Neural cell (in vitro differentiated cells): ENCODE measurements at regions not wholly inside any gene's neighbourhood (a gene's known extent, or its start where the extent isn't known, plus 50 kb on each side); places are given as distances from the start of the nearest gene placed in this dataset.

Experiments
- H2AFZ ChIP-seq: fragments of 200-600, 300-800 bp; sonication (generic), shearing (Covaris generic); 2 replicates; pipeline ENCODE4 v1.6.0; 2014; ENCODE audit warnings: low read depth, mild to moderate bottlenecking, antibody characterized with exemption, low read length, moderate library complexity
- H3F3A ChIP-seq: fragments of 200-600 bp; shearing (Covaris generic); 2 replicates; pipeline ENCODE4 v1.6.1; 2016; ENCODE audit warnings: mild to moderate bottlenecking, moderate library complexity, mixed read lengths, antibody characterized with exemption, low read length; ENCODE audit not compliant: insufficient read depth, poor library complexity, severe bottlenecking
- H3K27ac ChIP-seq: fragments of 200-600, 300-800 bp; sonication (generic), shearing (Covaris generic); 2 replicates; pipeline ENCODE4 v1.5.1; 2014; ENCODE audit warnings: mild to moderate bottlenecking, low read length, moderate library complexity
- H3K27me3 ChIP-seq: fragments of 300-800, 200-600 bp; sonication (generic), shearing (Covaris generic); 2 replicates; pipeline ENCODE4 v1.6.0; 2014; ENCODE audit warnings: mild to moderate bottlenecking, low read depth, low read length, moderate library complexity; ENCODE audit not compliant: insufficient read depth
- H3K36me3 ChIP-seq: fragments of 300-800, 200-600 bp; sonication (generic), shearing (Covaris generic); 2 replicates; pipeline ENCODE4 v1.5.1; 2014; ENCODE audit warnings: mild to moderate bottlenecking, antibody characterized with exemption, low read length, moderate library complexity; ENCODE audit not compliant: insufficient read depth
- H3K4me2 ChIP-seq: fragments of 300-800, 200-600 bp; sonication (generic), shearing (Covaris generic); 2 replicates; pipeline ENCODE4 v1.6.0; 2014; ENCODE audit warnings: mild to moderate bottlenecking, low read length
- H3K4me3 ChIP-seq: fragments of 300-800, 200-600 bp; sonication (generic), shearing (Covaris generic); 2 replicates; pipeline ENCODE4 v1.5.1; 2014; ENCODE audit warnings: mild to moderate bottlenecking, low read length, moderate library complexity
- H3K79me2 ChIP-seq: fragments of 200-600 bp; shearing (Covaris generic); replicated peaks from 2 replicates; pipeline ENCODE4 v1.6.0; 2014; ENCODE audit warnings: mild to moderate bottlenecking, low read length, moderate library complexity; ENCODE audit not compliant: insufficient read depth
- H3K9ac ChIP-seq: fragments of 300-800, 200-600 bp; sonication (generic), shearing (Covaris generic); 2 replicates; pipeline ENCODE4 v1.6.1; 2016; ENCODE audit warnings: mild to moderate bottlenecking, low read length, mixed read lengths
- H3K9me2 ChIP-seq: fragments of 200-600 bp; shearing (Covaris generic); 2 replicates; pipeline ENCODE4 v1.6.1; 2016; ENCODE audit warnings: mild to moderate bottlenecking, low read length, mixed read lengths; ENCODE audit not compliant: insufficient read depth
- H3K9me3 ChIP-seq: fragments of 200-600, 300-800 bp; sonication (generic), shearing (Covaris generic); 2 replicates; pipeline ENCODE4 v1.6.1; 2016; ENCODE audit warnings: mild to moderate bottlenecking, mixed run types, low read length, moderate library complexity, mixed read lengths
- H4K20me1 ChIP-seq: fragments of 200-600 bp; shearing (Covaris generic); 2 replicates; pipeline ENCODE4 v1.6.1; 2016; ENCODE audit warnings: mild to moderate bottlenecking, mixed run types; ENCODE audit not compliant: insufficient read depth
- EP300 ChIP-seq: fragments of 450-650 bp; conservative IDR thresholded peaks from 2 replicates; pipeline ENCODE4 v1.6.1; 2014; ENCODE audit warnings: antibody characterized with exemption, mild to moderate bottlenecking, moderate library complexity; ENCODE audit not compliant: poor library complexity, severe bottlenecking
- EZH2 ChIP-seq: fragments of 200-600, 300-800 bp; shearing (Covaris generic), sonication (generic); IDR thresholded peaks from 2 replicates; pipeline ENCODE4 v1.6.1; 2014; ENCODE audit warnings: antibody characterized with exemption, low read length, borderline replicate concordance, mild to moderate bottlenecking; ENCODE audit not compliant: insufficient read depth, poor library complexity, severe bottlenecking
- MXI1 ChIP-seq: fragments of 450-650 bp; conservative IDR thresholded peaks from 2 replicates; pipeline ENCODE4 v1.6.1; 2014; ENCODE audit warnings: antibody characterized with exemption, mild to moderate bottlenecking; ENCODE audit not compliant: poor library complexity, severe bottlenecking
- POLR2AphosphoS5 ChIP-seq: IDR thresholded peaks from 2 replicates; pipeline ENCODE4 v1.6.1; 2012
- RAD21 ChIP-seq: fragments of 450-650 bp; conservative IDR thresholded peaks from 2 replicates; pipeline ENCODE4 v1.6.1; 2014; ENCODE audit warnings: antibody characterized with exemption, mild to moderate bottlenecking, moderate library complexity
- SMC3 ChIP-seq: fragments of 450-650 bp; conservative IDR thresholded peaks from 2 replicates; pipeline ENCODE4 v1.6.1; 2014; ENCODE audit warnings: antibody characterized with exemption, mild to moderate bottlenecking, moderate library complexity; ENCODE audit not compliant: poor library complexity
- TAF1 ChIP-seq: IDR thresholded peaks from 2 replicates; pipeline ENCODE4 v1.6.1; 2012; ENCODE audit warnings: low read depth
- TF ChIP-seq, protein P1 (sequence below): fragments of 450-650 bp; IDR thresholded peaks from 2 replicates; pipeline ENCODE4 v1.5.1; 2014; ENCODE audit warnings: antibody characterized with exemption, mild to moderate bottlenecking, moderate library complexity; ENCODE audit not compliant: poor library complexity, severe bottlenecking
- TF ChIP-seq, protein P2 (sequence below): IDR thresholded peaks from 2 replicates; pipeline ENCODE4 v1.6.1; 2012; ENCODE audit warnings: borderline replicate concordance

DNA sequence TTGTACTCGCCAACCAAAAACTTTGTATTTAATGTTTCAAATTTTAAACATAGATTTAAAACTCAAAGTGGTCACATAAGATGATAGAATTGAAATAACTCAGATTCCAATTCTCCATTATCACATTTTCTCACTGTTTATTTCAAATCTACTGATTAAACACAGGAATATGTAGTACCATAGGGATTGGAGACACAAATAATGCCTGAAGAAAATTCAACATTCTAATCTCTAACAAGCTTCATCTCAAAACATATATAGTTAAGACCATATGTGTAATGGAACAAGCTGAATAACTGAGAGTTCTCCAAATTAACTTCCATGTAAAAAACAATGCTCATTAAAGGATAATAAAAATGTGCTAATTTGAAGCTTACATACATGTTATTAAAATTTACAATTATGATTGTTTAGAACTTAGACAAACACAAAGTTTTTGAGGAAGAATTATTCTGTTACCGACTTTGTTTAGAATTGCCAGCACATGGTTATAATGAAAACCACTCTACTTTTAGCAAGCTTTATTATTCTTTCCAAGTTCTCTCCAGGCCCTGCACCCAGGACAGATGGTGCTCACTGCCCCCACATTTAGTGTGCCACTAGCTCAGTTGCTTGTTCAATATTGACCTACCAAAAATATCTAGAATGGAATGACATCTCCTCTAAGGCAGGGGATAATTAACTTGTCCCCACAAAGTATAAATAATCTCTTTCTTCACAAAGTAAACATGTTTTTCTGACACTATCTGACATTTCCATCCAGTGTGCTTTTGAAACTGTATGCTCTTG, 467.2 kb downstream of the TTLL7 start:
- TF ChIP-seq POLR2AphosphoS5 (no peak), EP300 (no peak), RAD21 (no peak), MXI1 (no peak), EZH2 (no peak)
- TF ChIP-seq, protein P1, sequence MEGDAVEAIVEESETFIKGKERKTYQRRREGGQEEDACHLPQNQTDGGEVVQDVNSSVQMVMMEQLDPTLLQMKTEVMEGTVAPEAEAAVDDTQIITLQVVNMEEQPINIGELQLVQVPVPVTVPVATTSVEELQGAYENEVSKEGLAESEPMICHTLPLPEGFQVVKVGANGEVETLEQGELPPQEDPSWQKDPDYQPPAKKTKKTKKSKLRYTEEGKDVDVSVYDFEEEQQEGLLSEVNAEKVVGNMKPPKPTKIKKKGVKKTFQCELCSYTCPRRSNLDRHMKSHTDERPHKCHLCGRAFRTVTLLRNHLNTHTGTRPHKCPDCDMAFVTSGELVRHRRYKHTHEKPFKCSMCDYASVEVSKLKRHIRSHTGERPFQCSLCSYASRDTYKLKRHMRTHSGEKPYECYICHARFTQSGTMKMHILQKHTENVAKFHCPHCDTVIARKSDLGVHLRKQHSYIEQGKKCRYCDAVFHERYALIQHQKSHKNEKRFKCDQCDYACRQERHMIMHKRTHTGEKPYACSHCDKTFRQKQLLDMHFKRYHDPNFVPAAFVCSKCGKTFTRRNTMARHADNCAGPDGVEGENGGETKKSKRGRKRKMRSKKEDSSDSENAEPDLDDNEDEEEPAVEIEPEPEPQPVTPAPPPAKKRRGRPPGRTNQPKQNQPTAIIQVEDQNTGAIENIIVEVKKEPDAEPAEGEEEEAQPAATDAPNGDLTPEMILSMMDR, result no peak
- TF ChIP-seq, protein P2, sequence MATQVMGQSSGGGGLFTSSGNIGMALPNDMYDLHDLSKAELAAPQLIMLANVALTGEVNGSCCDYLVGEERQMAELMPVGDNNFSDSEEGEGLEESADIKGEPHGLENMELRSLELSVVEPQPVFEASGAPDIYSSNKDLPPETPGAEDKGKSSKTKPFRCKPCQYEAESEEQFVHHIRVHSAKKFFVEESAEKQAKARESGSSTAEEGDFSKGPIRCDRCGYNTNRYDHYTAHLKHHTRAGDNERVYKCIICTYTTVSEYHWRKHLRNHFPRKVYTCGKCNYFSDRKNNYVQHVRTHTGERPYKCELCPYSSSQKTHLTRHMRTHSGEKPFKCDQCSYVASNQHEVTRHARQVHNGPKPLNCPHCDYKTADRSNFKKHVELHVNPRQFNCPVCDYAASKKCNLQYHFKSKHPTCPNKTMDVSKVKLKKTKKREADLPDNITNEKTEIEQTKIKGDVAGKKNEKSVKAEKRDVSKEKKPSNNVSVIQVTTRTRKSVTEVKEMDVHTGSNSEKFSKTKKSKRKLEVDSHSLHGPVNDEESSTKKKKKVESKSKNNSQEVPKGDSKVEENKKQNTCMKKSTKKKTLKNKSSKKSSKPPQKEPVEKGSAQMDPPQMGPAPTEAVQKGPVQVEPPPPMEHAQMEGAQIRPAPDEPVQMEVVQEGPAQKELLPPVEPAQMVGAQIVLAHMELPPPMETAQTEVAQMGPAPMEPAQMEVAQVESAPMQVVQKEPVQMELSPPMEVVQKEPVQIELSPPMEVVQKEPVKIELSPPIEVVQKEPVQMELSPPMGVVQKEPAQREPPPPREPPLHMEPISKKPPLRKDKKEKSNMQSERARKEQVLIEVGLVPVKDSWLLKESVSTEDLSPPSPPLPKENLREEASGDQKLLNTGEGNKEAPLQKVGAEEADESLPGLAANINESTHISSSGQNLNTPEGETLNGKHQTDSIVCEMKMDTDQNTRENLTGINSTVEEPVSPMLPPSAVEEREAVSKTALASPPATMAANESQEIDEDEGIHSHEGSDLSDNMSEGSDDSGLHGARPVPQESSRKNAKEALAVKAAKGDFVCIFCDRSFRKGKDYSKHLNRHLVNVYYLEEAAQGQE, result no peak
- Histone ChIP-seq H3K79me2 (no peaks in the 10 kb centered on the region), H3K9ac (no peak overlapping the region), H3K4me3 (no peak overlapping the region), H3K9me3 (no peaks in the 10 kb centered on the region), H2AFZ (no peak overlapping the region), H3K36me3 (no peaks in the 10 kb centered on the region), H3K4me2 (no peak overlapping the region), H3K27ac (no peak overlapping the region), H3F3A (no peaks in the 10 kb centered on the region), H4K20me1 (no peaks in the 10 kb centered on the region), H3K27me3 (no peaks in the 10 kb centered on the region), H3K9me2 (no peaks in the 10 kb centered on the region)

DNA sequence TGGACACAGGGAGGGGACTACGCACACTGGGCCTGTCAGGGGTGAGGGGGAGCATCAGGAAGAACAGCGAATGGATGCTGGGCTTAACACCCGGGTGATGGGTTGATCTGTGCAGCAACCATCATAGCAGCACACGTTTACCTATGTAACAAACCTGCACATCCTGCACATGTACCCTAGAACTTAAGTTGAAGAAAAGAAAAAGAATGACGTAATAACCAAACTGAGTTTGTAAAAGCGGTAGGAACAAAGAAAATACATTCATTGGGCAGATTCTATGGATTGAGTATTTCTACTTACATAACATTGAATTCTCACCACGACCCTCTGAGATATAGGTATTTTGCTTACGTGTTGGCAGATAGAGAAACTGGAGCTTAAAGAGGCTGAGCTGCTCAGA, 468.4 kb downstream of the TTLL7 start:
- no peaks in the 10 kb centered on the region for H3F3A ChIP-seq
- H3K9me2 ChIP-seq, result no peaks in the 10 kb centered on the region
- no peak overlapping the region for H3K9ac ChIP-seq
- no peaks in the 10 kb centered on the region for H3K79me2 ChIP-seq
- TF ChIP-seq POLR2AphosphoS5, result no peak
- TF ChIP-seq, protein P2, result no peak
- no peak for TF ChIP-seq RAD21
- TF ChIP-seq, protein P1, result no peak
- TF ChIP-seq EP300, result no peak
- TF ChIP-seq TAF1, result no peak
- no peak for TF ChIP-seq SMC3
- TF ChIP-seq EZH2, result no peak
- no peak for TF ChIP-seq MXI1
- H3K9me3 ChIP-seq, result no peaks in the 10 kb centered on the region
- no peak overlapping the region for H3K27ac ChIP-seq
- no peaks in the 10 kb centered on the region for H3K27me3 ChIP-seq
- H3K4me3 ChIP-seq, result no peak overlapping the region
- H4K20me1 ChIP-seq, result no peaks in the 10 kb centered on the region
- H3K36me3 ChIP-seq, result no peaks in the 10 kb centered on the region
- no peak overlapping the region for H2AFZ ChIP-seq
- no peak overlapping the region for H3K4me2 ChIP-seq
